Uterus (tissue), 3 donors: ENCODE measurements at regions not wholly inside any gene's neighbourhood (a gene's known extent, or its start where the extent isn't known, plus 50 kb on each side); places are given as distances from the start of the nearest gene placed in this dataset.

Experiments used
- DNase-seq, 2 donors: peaks; one replicate each; pipeline ENCODE4 v3.0.0-alpha.2; 2019 to 2020
- H3K27ac ChIP-seq, 2 donors: fragments of 200-600 bp; sonication (generic); 1 replicate in 1 of 2; 2 replicates in 1 of 2; pipeline ENCODE4 v1.5.1; 2016 to 2018
- H3K27me3 ChIP-seq, 2 donors: fragments of 200-600 bp; sonication (generic); one replicate each; pipeline ENCODE4 v1.5.1; 2018 to 2019; ENCODE audit warnings: control low read depth in 1 of 2
- H3K36me3 ChIP-seq, 2 donors: fragments of 200-600 bp; sonication (generic); one replicate each; pipeline ENCODE4 v1.5.1; 2019; ENCODE audit warnings: control low read depth in 1 of 2
- H3K4me1 ChIP-seq, 2 donors: fragments of 200-600 bp; sonication (generic); one replicate each; pipeline ENCODE4 v1.5.1; 2018 to 2019; ENCODE audit warnings: control low read depth in 1 of 2
- H3K4me3 ChIP-seq, 2 donors: fragments of 200-600 bp; sonication (generic); 1 replicate in 1 of 2; 2 replicates in 1 of 2; pipeline ENCODE4 v1.5.1; 2018 to 2019; ENCODE audit warnings: mild to moderate bottlenecking in 1 of 2
- H3K9me3 ChIP-seq, 2 donors: fragments of 200-600 bp; sonication (generic); one replicate each; pipeline ENCODE4 v1.5.1; 2019; ENCODE audit warnings: control low read depth in 1 of 2
- POLR2A ChIP-seq, 2 donors: fragments of 450-650 bp; IDR thresholded peaks; one replicate each; pipeline ENCODE4 v1.6.1; 2016; ENCODE audit warnings: antibody characterized with exemption in 2 of 2, mild to moderate bottlenecking in 1 of 2, moderate library complexity in 1 of 2
- intact Hi-C: fragments of 100-400 bp; cut with DNase I; formaldehyde crosslinking; loops from one replicate; pipeline ENCODE4 v1.15.1; 2023; ENCODE audit warnings: low total_unique reads
- TF ChIP-seq, protein P1 (sequence below), 4 experiments: fragments of 200-600 bp in 2 of 4; fragments of 450-650 bp in 2 of 4; sonication (generic) in 2 of 4; IDR thresholded peaks; one replicate each; pipeline ENCODE4 v1.5.1; 2016 to 2019; ENCODE audit warnings: antibody characterized with exemption in 4 of 4, mild to moderate bottlenecking in 2 of 4, moderate library complexity in 1 of 4
- donor health status: DM: yes; HTN: yes; CAD: no.

DNA sequence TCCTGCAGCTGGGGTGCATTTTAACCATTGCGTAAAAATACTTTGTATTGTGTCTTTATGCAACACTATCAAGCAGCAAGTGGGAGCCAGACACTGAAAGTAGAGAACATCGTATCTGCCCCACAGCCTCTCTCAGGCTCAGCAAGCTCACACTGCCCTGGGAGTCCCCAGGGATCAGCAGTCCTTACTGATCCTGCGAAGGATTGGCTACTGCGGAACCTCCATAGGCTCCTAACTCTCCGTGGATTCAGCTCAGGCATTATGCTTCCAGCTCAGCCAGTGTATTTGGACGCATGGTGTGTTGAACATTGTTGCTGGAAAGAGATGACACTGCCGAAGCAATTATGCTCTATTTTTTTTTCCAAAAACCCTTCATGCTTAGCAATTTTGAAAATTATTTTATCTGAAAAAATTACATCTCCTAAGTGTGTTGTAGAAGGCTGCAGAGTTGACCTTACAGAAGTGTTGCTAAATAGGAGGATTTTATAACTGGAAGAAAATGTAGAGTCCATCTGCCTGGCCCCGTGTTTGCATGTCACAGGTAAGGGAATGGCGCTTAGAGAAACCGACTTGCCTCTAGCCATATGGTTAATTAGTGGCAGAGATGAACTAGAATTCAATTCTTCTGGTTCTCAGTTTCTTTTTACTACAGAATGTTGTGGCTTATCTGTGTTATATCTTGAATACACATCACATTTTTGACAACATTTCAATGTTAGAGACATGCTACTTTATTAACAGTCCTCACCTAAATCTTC lies 276.4 kb upstream of the COBL start:
- TF ChIP-seq, protein P1, sequence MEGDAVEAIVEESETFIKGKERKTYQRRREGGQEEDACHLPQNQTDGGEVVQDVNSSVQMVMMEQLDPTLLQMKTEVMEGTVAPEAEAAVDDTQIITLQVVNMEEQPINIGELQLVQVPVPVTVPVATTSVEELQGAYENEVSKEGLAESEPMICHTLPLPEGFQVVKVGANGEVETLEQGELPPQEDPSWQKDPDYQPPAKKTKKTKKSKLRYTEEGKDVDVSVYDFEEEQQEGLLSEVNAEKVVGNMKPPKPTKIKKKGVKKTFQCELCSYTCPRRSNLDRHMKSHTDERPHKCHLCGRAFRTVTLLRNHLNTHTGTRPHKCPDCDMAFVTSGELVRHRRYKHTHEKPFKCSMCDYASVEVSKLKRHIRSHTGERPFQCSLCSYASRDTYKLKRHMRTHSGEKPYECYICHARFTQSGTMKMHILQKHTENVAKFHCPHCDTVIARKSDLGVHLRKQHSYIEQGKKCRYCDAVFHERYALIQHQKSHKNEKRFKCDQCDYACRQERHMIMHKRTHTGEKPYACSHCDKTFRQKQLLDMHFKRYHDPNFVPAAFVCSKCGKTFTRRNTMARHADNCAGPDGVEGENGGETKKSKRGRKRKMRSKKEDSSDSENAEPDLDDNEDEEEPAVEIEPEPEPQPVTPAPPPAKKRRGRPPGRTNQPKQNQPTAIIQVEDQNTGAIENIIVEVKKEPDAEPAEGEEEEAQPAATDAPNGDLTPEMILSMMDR (IDR thresholded peaks at IDR 0.05), result no peak
- no peak for TF ChIP-seq POLR2A (IDR thresholded peaks at IDR 0.05)
- Histone ChIP-seq H3K36me3 (no peaks in the 10 kb centered on the region), H3K9me3 (no peaks in the 10 kb centered on the region), H3K4me3 (no peak overlapping the region), H3K27me3 (no peaks in the 10 kb centered on the region), H3K27ac (no peak overlapping the region), H3K4me1 (no peaks in the 10 kb centered on the region)
- intact Hi-C loops, result no loop called here
- no peak for DNase-seq

DNA sequence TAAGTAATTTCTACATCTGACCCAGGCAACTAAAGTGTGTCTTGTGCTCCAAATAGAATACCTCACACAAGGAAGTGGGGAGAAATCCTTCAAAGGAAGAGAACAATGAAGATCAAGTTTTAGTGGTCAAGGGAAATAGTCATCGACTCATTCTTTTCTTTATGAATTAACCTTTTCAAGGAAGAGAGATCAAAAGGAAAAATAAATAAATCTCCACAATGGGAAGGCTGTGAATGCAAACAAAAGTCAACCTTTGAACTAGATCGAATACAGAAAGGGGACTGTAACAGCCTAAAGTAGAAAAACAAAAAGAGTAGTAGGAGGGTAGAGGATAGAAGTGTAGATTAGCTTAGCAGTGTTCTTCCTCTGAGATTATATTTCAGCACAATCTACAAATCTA lies 274.6 kb upstream of the COBL start:
- H3K27ac ChIP-seq, result no peak overlapping the region
- no peaks in the 10 kb centered on the region for H3K27me3 ChIP-seq
- H3K4me1 ChIP-seq, result no peaks in the 10 kb centered on the region
- intact Hi-C loops, result no loop called here
- DNase-seq, result no peak
- H3K4me3 ChIP-seq, result no peak overlapping the region
- H3K9me3 ChIP-seq, result no peaks in the 10 kb centered on the region
- TF ChIP-seq, protein P1 (IDR thresholded peaks at IDR 0.05), result no peak
- no peak for TF ChIP-seq POLR2A (IDR thresholded peaks at IDR 0.05)
- H3K36me3 ChIP-seq, result no peaks in the 10 kb centered on the region

DNA sequence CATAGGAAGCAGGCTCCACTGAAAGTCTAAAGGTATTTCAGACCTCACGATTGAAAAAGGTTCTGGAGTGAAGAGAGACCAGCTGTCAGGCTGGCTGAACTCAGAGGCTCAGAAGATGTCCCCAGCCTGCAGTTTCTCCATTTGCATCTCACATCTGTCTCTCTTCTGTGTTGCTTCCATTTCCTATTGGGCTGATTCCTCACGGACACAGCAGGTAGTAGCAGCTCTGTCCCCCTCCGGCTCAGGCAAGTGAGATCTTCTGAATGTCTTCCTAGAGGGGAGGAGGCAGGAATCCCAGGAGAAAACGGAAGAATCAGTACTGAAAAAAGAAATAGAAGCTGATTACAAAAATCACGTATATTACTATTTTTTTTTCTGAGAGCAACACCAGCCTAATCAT lies 274.1 kb upstream of the COBL start:
- Histone ChIP-seq H3K27ac (no peak overlapping the region), H3K36me3 (no peaks in the 10 kb centered on the region), H3K9me3 (no peaks in the 10 kb centered on the region), H3K27me3 (no peaks in the 10 kb centered on the region), H3K4me1 (no peaks in the 10 kb centered on the region), H3K4me3 (no peak overlapping the region)
- DNase-seq, result no peak
- TF ChIP-seq, protein P1 (IDR thresholded peaks at IDR 0.05), result no peak
- TF ChIP-seq POLR2A (IDR thresholded peaks at IDR 0.05), result no peak
- intact Hi-C loops, result no loop called here

DNA sequence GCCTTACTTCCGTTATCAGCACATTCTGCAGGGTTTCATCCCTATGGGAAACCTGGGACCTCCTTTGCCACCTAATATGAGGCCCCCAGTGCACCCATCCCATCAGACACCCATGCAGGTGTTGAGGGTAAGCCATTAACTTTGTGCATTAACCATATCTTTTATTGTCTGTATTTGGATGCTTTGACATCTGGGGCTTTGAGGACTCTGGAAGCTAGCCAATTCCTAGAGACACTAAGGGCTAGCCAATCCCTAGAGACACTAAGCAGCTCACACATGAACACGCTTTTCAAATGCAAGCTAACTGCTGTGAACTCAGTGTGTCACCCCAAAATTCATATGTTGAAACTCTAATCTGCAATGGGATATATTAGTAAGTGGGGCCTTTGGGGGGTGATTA lies 272.5 kb upstream of the COBL start:
- H3K4me1 ChIP-seq, result no peaks in the 10 kb centered on the region
- no peak overlapping the region for H3K27ac ChIP-seq
- intact Hi-C loops, result no loop called here
- no peaks in the 10 kb centered on the region for H3K9me3 ChIP-seq
- H3K4me3 ChIP-seq, result no peak overlapping the region
- H3K27me3 ChIP-seq, result no peaks in the 10 kb centered on the region
- DNase-seq, result no peak
- H3K36me3 ChIP-seq, result no peaks in the 10 kb centered on the region
- TF ChIP-seq, protein P1 (IDR thresholded peaks at IDR 0.05), result no peak
- TF ChIP-seq POLR2A (IDR thresholded peaks at IDR 0.05), result no peak

DNA sequence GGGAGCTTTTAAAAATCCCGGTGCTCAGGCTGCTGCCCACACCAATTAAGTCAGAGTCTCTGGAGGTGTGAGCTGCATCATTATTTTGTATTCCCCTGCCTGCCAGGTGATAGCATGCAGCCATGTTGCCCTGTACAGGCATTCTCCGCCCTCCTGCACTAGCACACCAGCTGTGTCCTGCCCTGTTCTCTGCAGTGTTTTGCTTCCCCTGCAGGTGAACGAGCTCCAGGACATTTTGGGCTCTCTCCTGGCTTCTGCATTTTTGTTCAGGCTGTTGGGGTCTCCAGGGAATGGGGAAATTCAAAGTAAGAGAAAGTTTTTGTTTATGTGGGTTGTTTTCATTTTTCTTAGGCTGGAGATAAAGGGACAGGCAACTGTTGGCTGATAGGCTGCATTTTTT lies 271.0 kb upstream of the COBL start:
- no peaks in the 10 kb centered on the region for H3K9me3 ChIP-seq
- no peaks in the 10 kb centered on the region for H3K27me3 ChIP-seq
- no peaks in the 10 kb centered on the region for H3K4me1 ChIP-seq
- DNase-seq, result no peak
- H3K4me3 ChIP-seq, result no peak overlapping the region
- no peak overlapping the region for H3K27ac ChIP-seq
- TF ChIP-seq, protein P1 (IDR thresholded peaks at IDR 0.05), result no peak
- no peak for TF ChIP-seq POLR2A (IDR thresholded peaks at IDR 0.05)
- H3K36me3 ChIP-seq, result no peaks in the 10 kb centered on the region
- intact Hi-C loops, result no loop called here
